HL-60 (cell line): ENCODE measurements at regions not wholly inside any gene's neighbourhood (a gene's known extent, or its start where the extent isn't known, plus 50 kb on each side); places are given as distances from the start of the nearest gene placed in this dataset.

ENCODE experiments used
- CTCF ChIP-seq: IDR thresholded peaks from one replicate; pipeline ENCODE4 v1.5.1; 2011; ENCODE audit warnings: low read length, control low read depth, inconsistent platforms; ENCODE audit not compliant: insufficient read depth
- POLR2AphosphoS5 ChIP-seq: IDR thresholded peaks from 2 replicates; pipeline ENCODE4 v1.6.1; 2012; ENCODE audit warnings: low read depth
- TF ChIP-seq, protein P1 (sequence below): IDR thresholded peaks from 2 replicates; pipeline ENCODE4 v1.6.1; 2012; ENCODE audit warnings: low read depth; ENCODE audit not compliant: insufficient replicate concordance

DNA sequence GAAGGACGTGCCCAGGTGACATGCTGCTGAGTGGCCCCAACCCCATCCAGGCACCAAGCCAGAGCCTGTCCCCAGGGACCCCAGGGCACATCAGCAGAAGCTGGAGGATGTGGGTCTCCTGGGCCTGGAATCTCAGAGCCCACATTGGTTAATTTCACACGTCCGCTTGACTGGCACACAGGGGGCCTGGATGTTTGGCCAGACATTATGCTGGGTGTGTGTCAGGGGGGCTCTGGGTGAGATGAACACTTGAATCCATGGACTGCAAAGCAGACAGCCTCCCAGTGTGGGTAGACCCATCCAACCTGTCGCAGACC is 79.1 kb upstream of the RET start:
- TF ChIP-seq CTCF (no peak), POLR2AphosphoS5 (no peak)
- TF ChIP-seq, protein P1, sequence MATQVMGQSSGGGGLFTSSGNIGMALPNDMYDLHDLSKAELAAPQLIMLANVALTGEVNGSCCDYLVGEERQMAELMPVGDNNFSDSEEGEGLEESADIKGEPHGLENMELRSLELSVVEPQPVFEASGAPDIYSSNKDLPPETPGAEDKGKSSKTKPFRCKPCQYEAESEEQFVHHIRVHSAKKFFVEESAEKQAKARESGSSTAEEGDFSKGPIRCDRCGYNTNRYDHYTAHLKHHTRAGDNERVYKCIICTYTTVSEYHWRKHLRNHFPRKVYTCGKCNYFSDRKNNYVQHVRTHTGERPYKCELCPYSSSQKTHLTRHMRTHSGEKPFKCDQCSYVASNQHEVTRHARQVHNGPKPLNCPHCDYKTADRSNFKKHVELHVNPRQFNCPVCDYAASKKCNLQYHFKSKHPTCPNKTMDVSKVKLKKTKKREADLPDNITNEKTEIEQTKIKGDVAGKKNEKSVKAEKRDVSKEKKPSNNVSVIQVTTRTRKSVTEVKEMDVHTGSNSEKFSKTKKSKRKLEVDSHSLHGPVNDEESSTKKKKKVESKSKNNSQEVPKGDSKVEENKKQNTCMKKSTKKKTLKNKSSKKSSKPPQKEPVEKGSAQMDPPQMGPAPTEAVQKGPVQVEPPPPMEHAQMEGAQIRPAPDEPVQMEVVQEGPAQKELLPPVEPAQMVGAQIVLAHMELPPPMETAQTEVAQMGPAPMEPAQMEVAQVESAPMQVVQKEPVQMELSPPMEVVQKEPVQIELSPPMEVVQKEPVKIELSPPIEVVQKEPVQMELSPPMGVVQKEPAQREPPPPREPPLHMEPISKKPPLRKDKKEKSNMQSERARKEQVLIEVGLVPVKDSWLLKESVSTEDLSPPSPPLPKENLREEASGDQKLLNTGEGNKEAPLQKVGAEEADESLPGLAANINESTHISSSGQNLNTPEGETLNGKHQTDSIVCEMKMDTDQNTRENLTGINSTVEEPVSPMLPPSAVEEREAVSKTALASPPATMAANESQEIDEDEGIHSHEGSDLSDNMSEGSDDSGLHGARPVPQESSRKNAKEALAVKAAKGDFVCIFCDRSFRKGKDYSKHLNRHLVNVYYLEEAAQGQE, result no peak
